ENCODE measurements at regions not wholly inside any gene's neighbourhood (a gene's known extent, or its start where the extent isn't known, plus 50 kb on each side); places are given as distances from the start of the nearest gene placed in this dataset.

GRCh38 chr9:90044263-90044662, 439.5 kb downstream of the GADD45G start:
- no peak for DNase-seq
- H3K4me1 Mint-ChIP-seq (ENCODE audit: low read depth): peaks cover 21% of the 10 kb centered on the region
- peaks cover 4% of the 10 kb centered on the region for H3K27me3 Mint-ChIP-seq
- no peak overlapping the region for H3K4me3 Mint-ChIP-seq
- H3K27ac Mint-ChIP-seq: no peak overlapping the region
- H3K9me3 Mint-ChIP-seq: peaks cover 4% of the 10 kb centered on the region
- no peaks in the 10 kb centered on the region for H3K36me3 Mint-ChIP-seq (ENCODE audit: low read depth)

DNA sequence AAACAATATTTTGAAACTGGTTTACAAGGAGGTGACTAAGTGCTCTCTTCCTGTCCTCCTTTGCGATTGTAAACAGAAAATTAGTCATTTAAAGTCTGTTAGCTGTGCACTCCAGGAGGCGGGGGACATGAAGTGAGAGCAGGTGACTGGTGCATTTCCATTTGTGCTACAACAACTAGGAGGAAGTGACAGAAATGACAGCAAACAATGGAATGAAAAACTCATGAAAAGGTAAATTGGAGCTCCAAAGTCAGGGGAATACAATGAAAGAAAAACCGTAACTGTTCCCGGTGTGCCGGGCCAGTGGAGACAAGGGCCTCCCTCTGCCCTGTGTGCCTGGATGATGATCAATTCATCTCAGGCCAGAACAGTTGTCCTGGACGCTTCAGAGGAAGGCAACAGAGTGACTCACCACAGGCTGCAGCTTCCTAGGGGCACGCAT, 439.9 kb downstream of the GADD45G start:
- H3K27me3 Mint-ChIP-seq: peaks cover 7% of the 10 kb centered on the region
- no peak overlapping the region for H3K27ac Mint-ChIP-seq
- H3K9me3 Mint-ChIP-seq: peaks cover 4% of the 10 kb centered on the region
- DNase-seq: no peak
- H3K36me3 Mint-ChIP-seq (ENCODE audit: low read depth): no peaks in the 10 kb centered on the region
- peaks cover 21% of the 10 kb centered on the region for H3K4me1 Mint-ChIP-seq (ENCODE audit: low read depth)
- H3K4me3 Mint-ChIP-seq: no peak overlapping the region

GRCh38 chr9:90046317-90046861, 441.6 kb downstream of the GADD45G start:
- peak; percentile 37 for DNase-seq
- Mint-ChIP-seq H3K27me3 (peaks cover 9% of the 10 kb centered on the region), H3K4me1 (ENCODE audit: low read depth) (peaks cover 21% of the 10 kb centered on the region), H3K4me3 (no peak overlapping the region), H3K36me3 (ENCODE audit: low read depth) (no peaks in the 10 kb centered on the region), H3K9me3 (peaks cover 4% of the 10 kb centered on the region), H3K27ac (no peak overlapping the region)

DNA sequence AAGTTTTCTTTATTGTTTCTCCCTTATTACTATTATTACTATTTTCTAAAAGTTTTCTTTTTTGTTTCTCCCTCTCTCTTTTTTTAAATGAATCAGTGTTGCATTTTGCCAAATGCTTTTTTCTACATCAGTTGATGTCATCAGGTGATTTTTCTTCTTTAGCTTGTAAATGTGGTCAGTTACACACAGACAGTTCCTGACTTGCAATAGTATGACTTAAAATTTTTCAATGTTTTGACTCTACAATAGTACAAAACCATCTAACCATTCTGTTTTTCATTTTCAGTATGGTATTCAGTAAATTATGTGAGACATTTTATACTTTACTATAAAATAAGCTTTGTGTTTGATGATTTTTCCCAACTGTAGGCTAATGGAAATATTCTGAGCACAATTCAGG, 443.0 kb downstream of the GADD45G start:
- H3K4me3 Mint-ChIP-seq: no peak overlapping the region
- peaks cover 4% of the 10 kb centered on the region for H3K9me3 Mint-ChIP-seq
- H3K4me1 Mint-ChIP-seq (ENCODE audit: low read depth): peaks cover 21% of the 10 kb centered on the region
- H3K27me3 Mint-ChIP-seq: peaks cover 21% of the 10 kb centered on the region
- no peak overlapping the region for H3K27ac Mint-ChIP-seq
- no peak for DNase-seq
- H3K36me3 Mint-ChIP-seq (ENCODE audit: low read depth): no peaks in the 10 kb centered on the region

GRCh38 chr9:90052366-90052765, 447.6 kb downstream of the GADD45G start:
- peaks cover 11% of the 10 kb centered on the region for H3K9me3 Mint-ChIP-seq
- DNase-seq: no peak
- no peak overlapping the region for H3K4me3 Mint-ChIP-seq
- no peaks in the 10 kb centered on the region for H3K4me1 Mint-ChIP-seq (ENCODE audit: low read depth)
- no peak overlapping the region for H3K27ac Mint-ChIP-seq
- no peaks in the 10 kb centered on the region for H3K36me3 Mint-ChIP-seq (ENCODE audit: low read depth)
- H3K27me3 Mint-ChIP-seq: peaks cover 58% of the 10 kb centered on the region

- Mint-ChIP-seq H3K36me3 (ENCODE audit: low read depth) (no peaks in the 10 kb centered on the region), H3K27me3 (peaks cover 58% of the 10 kb centered on the region), H3K4me3 (no peak overlapping the region), H3K27ac (no peak overlapping the region), H3K4me1 (ENCODE audit: low read depth) (no peaks in the 10 kb centered on the region), H3K9me3 (peaks cover 11% of the 10 kb centered on the region)
- DNase-seq: no peak
These were observed 448.2 kb downstream of the GADD45G start for GRCh38 chr9:90053027-90053426.

GRCh38 chr9:90054810-90055209, 450.0 kb downstream of the GADD45G start:
- H3K4me3 Mint-ChIP-seq: no peak overlapping the region
- no peaks in the 10 kb centered on the region for H3K4me1 Mint-ChIP-seq (ENCODE audit: low read depth)
- peaks cover 7% of the 10 kb centered on the region for H3K9me3 Mint-ChIP-seq
- no peak overlapping the region for H3K27ac Mint-ChIP-seq
- H3K27me3 Mint-ChIP-seq: peaks cover 51% of the 10 kb centered on the region
- DNase-seq: no peak
- H3K36me3 Mint-ChIP-seq (ENCODE audit: low read depth): no peaks in the 10 kb centered on the region

DNA sequence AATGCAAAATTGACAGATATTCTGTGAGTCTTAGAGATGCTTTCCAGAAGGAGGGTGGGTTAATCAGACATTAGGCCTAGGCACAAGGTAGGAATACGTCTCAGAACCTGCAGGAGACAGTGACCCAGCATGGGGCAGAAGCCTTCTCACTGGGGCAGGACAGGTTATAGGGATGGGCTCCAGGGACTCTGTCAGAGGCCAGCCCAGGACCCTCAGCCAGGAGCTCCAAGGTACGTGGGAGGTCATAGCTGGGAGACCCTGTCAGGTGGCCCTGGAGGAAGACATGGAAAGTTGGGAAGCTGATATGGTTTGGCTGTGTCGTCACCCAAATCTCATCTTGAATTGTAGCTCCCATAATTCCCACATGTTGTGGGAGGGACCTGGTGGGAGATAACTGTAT, 450.4 kb downstream of the GADD45G start:
- no peaks in the 10 kb centered on the region for H3K4me1 Mint-ChIP-seq (ENCODE audit: low read depth)
- DNase-seq: no peak
- no peaks in the 10 kb centered on the region for H3K36me3 Mint-ChIP-seq (ENCODE audit: low read depth)
- H3K4me3 Mint-ChIP-seq: no peak overlapping the region
- peaks cover 51% of the 10 kb centered on the region for H3K27me3 Mint-ChIP-seq
- no peak overlapping the region for H3K27ac Mint-ChIP-seq
- H3K9me3 Mint-ChIP-seq: peaks cover 7% of the 10 kb centered on the region

- Mint-ChIP-seq H3K27ac (no peak overlapping the region), H3K9me3 (peaks cover 7% of the 10 kb centered on the region), H3K36me3 (ENCODE audit: low read depth) (no peaks in the 10 kb centered on the region), H3K4me3 (no peak overlapping the region), H3K4me1 (ENCODE audit: low read depth) (no peaks in the 10 kb centered on the region), H3K27me3 (peaks cover 40% of the 10 kb centered on the region)
- no peak for DNase-seq
These were observed 452.5 kb downstream of the GADD45G start for GRCh38 chr9:90057361-90057760.

DNA sequence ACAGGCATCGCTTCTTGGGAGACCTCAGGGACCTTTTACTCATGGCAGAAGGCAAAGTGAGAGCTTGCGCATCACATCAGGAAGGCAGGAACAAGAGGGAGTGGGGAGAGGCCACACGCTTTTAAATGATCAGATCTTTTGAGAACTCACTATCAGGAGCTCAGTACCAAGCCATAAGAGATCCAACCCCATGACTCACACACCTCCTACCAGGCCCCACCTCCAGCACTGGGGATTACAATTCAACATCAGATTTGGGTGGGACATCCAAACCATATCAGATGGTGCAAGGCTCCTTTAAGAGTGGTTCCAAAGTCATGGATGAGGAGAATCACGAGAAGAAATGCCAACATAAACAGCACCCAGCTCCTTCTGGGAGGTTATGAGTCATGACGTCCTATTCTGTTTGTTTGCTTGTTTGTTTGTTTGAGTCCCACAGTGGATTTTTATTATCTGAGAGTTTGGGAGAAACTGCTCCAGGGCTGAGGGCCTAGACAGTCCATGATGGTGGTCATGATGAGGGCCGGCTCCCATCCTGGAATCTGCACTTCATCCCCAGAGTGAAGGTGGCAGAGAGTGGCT, 453.5 kb downstream of the GADD45G start:
- no peaks in the 10 kb centered on the region for H3K4me1 Mint-ChIP-seq (ENCODE audit: low read depth)
- H3K9me3 Mint-ChIP-seq: peaks cover 7% of the 10 kb centered on the region
- H3K36me3 Mint-ChIP-seq (ENCODE audit: low read depth): no peaks in the 10 kb centered on the region
- DNase-seq: no peak
- H3K27me3 Mint-ChIP-seq: peaks cover 33% of the 10 kb centered on the region
- no peak overlapping the region for H3K27ac Mint-ChIP-seq
- no peak overlapping the region for H3K4me3 Mint-ChIP-seq

DNA sequence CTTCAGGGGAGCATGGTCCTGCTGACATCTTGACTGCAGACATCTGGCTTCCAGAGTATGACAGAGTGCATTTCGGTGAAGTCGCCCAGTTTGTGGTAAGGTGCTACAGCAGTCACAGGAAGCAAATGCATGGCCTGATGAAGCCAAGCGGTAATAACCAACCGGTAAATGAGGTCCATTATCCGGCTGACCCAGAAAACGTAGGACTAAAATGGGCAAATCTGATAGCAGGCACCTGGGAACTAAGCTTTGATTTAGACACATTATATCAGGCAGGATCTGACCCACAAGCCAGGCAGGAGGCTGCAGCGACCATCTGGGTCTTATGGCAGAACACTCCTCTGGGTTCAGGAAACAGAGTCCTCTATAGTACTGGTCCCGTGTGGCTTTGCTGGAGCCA, 454.6 kb downstream of the GADD45G start:
- Mint-ChIP-seq H3K9me3 (peaks cover 7% of the 10 kb centered on the region), H3K27me3 (peaks cover 22% of the 10 kb centered on the region), H3K4me3 (no peak overlapping the region), H3K4me1 (ENCODE audit: low read depth) (no peaks in the 10 kb centered on the region), H3K27ac (no peak overlapping the region), H3K36me3 (ENCODE audit: low read depth) (no peaks in the 10 kb centered on the region)
- DNase-seq: no peak

GRCh38 chr9:90060256-90060655, 455.4 kb downstream of the GADD45G start:
- Mint-ChIP-seq H3K9me3 (peaks cover 7% of the 10 kb centered on the region), H3K4me3 (no peak overlapping the region), H3K27ac (no peak overlapping the region), H3K36me3 (ENCODE audit: low read depth) (no peaks in the 10 kb centered on the region), H3K27me3 (peaks cover 15% of the 10 kb centered on the region), H3K4me1 (ENCODE audit: low read depth) (no peaks in the 10 kb centered on the region)
- no peak for DNase-seq

GRCh38 chr9:90061187-90061586, 456.4 kb downstream of the GADD45G start:
- peaks cover 6% of the 10 kb centered on the region for H3K27me3 Mint-ChIP-seq
- no peaks in the 10 kb centered on the region for H3K4me1 Mint-ChIP-seq (ENCODE audit: low read depth)
- H3K9me3 Mint-ChIP-seq: peaks cover 1% of the 10 kb centered on the region
- H3K36me3 Mint-ChIP-seq (ENCODE audit: low read depth): no peaks in the 10 kb centered on the region
- no peak overlapping the region for H3K4me3 Mint-ChIP-seq
- DNase-seq: no peak
- no peak overlapping the region for H3K27ac Mint-ChIP-seq

DNA sequence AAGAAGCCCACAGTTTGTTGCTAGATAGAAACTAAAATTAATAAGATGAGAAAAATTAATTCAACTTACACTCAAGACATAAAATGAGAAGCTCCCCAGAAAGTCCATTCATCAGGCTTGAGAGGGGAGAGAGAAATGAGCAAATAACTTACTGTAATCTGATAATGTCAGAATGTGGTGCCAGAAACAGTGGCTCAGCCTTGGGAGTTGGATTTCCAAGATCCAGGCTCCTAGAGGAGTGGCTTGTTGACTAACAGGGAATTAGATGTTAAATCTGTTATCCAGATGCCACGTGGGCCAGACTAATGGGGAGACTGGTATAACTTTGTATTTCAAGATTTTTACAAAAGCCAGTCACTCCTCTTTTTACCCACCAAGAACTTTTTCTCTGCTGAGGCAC, 458.2 kb downstream of the GADD45G start:
- H3K27ac Mint-ChIP-seq: no peak overlapping the region
- H3K4me3 Mint-ChIP-seq: no peak overlapping the region
- no peaks in the 10 kb centered on the region for H3K4me1 Mint-ChIP-seq (ENCODE audit: low read depth)
- no peaks in the 10 kb centered on the region for H3K36me3 Mint-ChIP-seq (ENCODE audit: low read depth)
- H3K27me3 Mint-ChIP-seq: peaks cover 10% of the 10 kb centered on the region
- H3K9me3 Mint-ChIP-seq: no peaks in the 10 kb centered on the region
- DNase-seq: no peak

DNA sequence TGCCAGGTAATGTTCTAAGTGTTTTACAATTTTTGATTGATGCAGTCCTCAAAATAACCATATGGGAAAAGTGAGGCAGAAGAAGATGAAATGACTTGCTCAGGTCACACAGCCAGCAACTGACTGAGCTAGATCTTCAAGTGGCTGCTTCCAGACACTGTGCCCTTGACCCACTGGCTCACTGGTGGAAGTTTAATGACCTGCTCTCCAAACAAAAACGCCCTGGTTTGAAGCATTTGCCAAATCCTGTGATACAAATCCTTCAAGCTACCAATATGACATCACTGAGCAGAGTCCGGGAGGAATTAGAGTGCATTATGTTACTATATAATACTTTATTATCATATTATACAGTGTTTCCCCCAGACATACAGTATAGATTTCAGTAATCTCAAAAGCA, 459.4 kb downstream of the GADD45G start:
- Mint-ChIP-seq H3K4me1 (ENCODE audit: low read depth) (no peaks in the 10 kb centered on the region), H3K27me3 (peaks cover 22% of the 10 kb centered on the region), H3K4me3 (no peak overlapping the region), H3K36me3 (ENCODE audit: low read depth) (no peaks in the 10 kb centered on the region), H3K9me3 (no peaks in the 10 kb centered on the region), H3K27ac (no peak overlapping the region)
- DNase-seq: no peak

DNA sequence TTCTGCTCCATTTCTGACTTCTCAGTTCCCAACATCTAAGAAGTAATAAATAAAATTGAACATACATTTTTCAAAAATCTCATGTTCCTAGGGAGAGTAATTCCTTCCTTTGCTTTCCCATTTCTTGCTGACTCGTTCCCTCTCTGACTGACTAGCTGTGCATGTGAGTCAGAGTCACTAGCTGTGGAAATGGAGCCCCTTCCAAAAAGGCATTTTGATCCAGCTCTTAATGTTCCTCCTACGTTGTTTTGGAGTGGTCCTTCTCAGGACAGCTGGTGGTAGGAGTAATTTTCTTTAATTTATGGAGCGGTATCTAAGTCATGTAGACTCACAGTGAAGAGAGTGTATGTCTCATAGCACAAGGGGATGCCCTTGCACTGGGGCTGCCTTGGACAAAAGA, 460.2 kb downstream of the GADD45G start:
- no peak for DNase-seq
- Mint-ChIP-seq H3K4me1 (ENCODE audit: low read depth) (no peaks in the 10 kb centered on the region), H3K9me3 (no peaks in the 10 kb centered on the region), H3K27me3 (peaks cover 26% of the 10 kb centered on the region), H3K36me3 (ENCODE audit: low read depth) (no peaks in the 10 kb centered on the region), H3K27ac (no peak overlapping the region), H3K4me3 (no peak overlapping the region)

Measured in activated T-cell treated with anti-CD3 and anti-CD28 coated beads, Interleukin-2, amount 50 U/mL, for 24 hours (primary cell).